ENCODE measurements at regions not wholly inside any gene's neighbourhood (a gene's known extent, or its start where the extent isn't known, plus 50 kb on each side); places are given as distances from the start of the nearest gene placed in this dataset.

- TF ChIP-seq GABPB1 (CRISPR knock-in tag; IDR thresholded peaks at IDR 0.05) = no peak
- TF ChIP-seq ETV6 (CRISPR knock-in tag; IDR thresholded peaks at IDR 0.05) = no peak
- no peak for TF ChIP-seq CTCF (IDR thresholded peaks at IDR 0.05)
- TF ChIP-seq KAT7 (CRISPR knock-in tag; IDR thresholded peaks at IDR 0.05; ENCODE audit: borderline replicate concordance) = no peak
Measured at GRCh38 chr15:69758810-69759790, 306.5 kb downstream of the RPLP1 start.

All from WTC11 (cell line).